HG03066 (cell line): ENCODE measurements at regions not wholly inside any gene's neighbourhood (a gene's known extent, or its start where the extent isn't known, plus 50 kb on each side); places are given as distances from the start of the nearest gene placed in this dataset.

Source experiments
- ATAC-seq: cut with Tn5 transposase; IDR thresholded peaks from one replicate; pipeline ENCODE4 v1.9.1; 2021; ENCODE audit warnings: low read depth; ENCODE audit not compliant: unreplicated experiment

DNA sequence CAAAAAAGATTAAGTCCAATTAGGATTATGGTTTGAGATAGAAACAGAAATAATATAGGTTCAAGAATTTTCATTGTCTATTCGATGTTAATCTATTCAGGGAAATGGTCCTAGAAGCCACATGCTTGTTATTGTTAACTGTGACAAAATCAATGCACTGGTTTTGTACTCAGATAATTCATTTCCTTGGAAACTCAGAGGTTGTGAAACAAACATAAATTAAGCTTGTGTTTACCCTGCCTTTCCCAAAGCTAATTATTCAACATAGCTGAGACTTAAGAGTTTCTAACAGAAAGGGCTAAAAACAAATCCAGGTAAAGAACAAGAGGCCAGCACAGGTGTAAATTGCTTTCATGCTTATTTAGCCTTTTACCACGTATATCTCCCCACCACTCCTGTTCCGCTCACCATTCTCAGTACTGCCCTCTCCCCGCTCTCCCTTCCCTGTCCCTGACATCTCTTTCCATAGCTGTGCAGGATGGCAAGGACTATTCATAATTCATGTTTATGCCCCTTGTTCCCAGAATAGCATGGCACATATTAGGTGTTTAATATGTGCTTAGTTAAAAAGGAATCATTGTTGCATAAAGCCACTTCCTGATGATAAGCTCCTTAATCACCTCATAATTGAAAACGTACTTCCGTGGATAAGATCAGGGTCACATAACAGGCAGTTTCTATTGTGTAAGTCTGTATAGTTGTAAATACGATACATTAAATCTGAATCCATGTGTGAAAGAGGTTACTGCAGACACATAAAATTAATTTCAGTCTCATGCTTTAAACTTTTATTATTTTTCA, 131.8 kb upstream of the USP15 start:
- no peak for ATAC-seq

GRCh38 chr12:62129291-62129690, 130.9 kb upstream of the USP15 start:
- no peak for ATAC-seq

DNA sequence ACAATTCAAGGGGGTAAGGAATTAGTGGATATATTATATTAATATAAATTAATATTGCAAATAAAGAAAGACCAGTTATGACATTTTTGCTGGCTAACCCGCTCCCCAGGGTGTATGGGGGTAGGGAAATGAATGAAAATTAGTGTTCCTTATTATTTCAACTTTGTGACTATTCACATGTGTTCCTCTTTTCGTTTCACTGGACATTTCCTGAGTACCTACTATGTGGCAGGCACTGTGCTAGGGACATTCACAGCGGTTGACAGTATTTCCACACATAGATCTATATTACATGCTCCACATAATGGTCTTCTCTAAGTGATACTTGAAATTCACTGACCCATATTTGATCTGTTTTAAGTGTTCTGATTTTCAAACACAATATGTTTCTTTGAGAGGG, 129.8 kb upstream of the USP15 start:
- ATAC-seq: no peak

DNA sequence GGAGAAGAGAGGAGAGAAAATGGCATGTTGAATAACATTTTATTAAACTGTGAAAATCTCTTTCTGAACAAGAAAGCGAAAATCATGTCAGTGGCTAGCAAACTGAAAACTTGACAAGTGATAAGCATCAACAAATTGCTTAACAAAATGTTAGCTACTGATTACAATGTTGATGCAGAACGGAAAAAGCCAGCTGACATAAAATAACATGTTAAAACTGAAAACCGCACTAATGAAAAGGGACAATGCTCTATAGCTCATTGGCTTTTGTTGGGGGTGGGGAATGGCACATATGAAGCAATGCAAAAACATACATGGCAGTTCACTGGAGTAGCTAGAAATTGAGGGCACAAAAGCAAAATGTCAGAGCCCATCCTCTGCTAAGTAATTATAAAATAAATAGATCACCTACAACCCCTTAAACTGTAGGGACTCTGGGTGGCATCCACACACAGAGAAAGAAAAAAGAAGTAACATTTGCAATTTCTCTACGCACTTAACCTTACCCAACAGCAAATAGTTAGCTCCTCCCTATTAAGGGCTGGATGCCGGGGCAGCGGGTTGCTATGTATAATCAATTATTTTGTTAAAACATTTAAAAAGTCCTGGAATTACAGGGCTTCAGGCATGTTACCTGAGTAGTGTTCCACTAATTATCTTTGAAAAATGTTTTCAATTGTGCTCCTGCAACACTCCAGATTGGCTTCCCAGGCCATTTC, 129.2 kb upstream of the USP15 start:
- no peak for ATAC-seq

GRCh38 chr12:62133440-62133839, 126.8 kb upstream of the USP15 start:
- ATAC-seq: no peak

DNA sequence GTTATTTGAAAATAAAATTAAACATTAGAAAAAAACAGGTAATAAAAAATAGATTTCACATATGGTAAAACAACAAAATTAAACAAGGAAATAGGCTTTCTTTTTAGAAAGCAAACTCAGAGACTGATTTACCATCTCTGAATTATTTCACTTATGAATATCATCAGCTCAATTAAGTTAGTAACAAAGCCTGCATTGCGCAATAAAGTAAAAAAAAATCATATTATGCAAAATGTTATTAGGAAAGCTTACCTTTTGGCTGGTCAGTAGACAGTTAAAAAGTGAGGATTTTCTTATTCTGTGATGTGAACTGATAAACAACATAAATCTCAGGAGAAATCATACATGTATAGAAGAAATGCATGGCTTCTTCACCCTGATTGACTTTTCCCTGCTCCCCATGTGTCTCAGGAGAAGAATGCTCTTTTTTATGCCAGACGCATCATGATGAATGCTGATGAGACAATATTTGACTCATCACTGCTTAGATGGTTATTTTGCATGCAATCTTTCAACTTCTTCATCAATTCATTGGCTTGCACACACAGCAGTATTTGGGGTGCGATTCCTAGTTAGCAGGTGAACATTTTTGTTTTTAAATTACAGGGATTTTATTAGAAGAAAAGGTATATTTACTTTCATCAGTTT, 124.5 kb upstream of the USP15 start:
- ATAC-seq: no peak

GRCh38 chr12:62136496-62136895, 123.7 kb upstream of the USP15 start:
- no peak for ATAC-seq

GRCh38 chr12:62138527-62138926, 121.7 kb upstream of the USP15 start:
- no peak for ATAC-seq

GRCh38 chr12:62146318-62146717, 113.9 kb upstream of the USP15 start:
- no peak for ATAC-seq

DNA sequence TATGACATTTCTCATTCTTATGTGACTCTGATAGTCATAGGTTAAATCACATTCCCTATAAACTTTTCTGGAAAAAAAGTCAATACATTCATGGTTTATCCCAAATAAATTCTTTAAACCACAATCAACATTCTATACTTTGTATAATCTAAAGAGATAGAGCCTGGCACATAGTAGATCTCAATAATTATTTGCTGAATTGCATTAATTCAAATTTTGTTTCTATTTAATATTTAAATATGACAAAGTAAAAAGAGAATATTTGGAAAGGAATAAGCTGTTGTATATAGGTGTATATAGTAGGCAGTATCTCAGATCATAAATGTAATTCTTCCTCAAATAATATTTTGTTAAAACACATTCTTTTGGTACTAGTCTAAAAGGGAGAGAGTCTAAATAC, 102.2 kb upstream of the USP15 start:
- no peak for ATAC-seq

DNA sequence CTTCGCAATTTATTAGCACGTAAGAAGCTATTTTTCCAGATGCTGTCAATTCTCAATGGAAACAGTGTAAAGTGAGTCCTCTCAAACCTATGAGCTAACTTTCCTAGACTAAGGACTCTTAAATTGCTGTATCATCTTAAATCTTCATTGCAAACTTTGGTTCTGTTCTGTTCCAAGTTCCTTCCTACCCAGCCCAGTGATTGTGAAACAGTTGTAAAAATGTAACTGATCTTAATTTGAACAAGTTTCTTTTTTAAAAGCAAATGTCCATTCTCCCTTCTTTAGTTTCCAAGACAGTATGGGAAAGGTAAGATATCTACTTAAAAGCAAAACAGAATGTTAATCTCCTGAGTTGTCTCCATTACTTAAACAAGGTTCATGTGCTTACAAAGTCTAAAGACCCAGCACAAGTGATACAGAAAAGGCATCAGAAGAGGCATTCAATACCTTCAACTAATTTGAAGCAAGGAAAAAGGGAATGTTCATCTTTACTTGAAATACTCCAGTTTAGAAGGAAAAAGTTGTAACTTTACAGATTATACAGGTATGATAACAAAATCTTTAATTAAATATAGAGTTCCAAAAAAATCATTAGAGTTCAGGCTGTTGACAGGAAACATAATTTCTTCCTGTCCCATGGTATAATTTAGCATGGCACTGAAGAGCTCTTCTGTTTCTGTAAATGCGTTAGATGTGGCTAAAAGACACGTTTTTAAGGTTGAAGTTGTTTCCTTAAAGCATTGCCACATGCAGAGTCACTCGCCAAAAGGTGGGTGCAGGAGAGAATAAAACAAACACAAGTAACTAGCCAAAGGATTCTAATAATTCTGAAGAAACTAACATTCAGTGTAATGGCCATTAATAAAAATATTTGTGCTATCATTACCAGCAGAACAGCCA, 101.5 kb upstream of the USP15 start:
- ATAC-seq: no peak

GRCh38 chr12:62162214-62162613, 98.0 kb upstream of the USP15 start:
- ATAC-seq: no peak

GRCh38 chr12:62163368-62163767, 96.8 kb upstream of the USP15 start:
- no peak for ATAC-seq

DNA sequence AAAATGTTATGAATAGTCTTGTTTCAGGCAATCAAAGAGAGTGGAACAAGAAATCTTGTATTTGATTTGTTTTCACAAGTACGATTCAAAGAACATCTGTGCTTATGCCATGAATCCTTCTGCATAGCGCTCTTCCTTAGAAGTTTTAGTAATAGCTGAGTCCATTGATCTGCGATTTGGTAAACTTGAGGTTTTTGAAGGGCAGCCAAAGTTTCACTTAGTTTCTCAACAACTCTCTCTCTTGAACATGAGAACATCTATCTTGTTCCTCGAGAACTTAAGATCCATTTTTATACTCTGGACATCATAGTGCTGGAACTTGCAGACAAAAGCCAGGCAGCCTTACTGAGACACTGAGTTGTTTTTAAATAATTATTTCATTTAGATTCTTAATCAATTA, 96.2 kb upstream of the USP15 start:
- ATAC-seq: no peak

GRCh38 chr12:62166525-62166924, 93.7 kb upstream of the USP15 start:
- no peak for ATAC-seq

- ATAC-seq: no peak
Observed at GRCh38 chr12:62168411-62168810, 91.8 kb upstream of the USP15 start.

DNA sequence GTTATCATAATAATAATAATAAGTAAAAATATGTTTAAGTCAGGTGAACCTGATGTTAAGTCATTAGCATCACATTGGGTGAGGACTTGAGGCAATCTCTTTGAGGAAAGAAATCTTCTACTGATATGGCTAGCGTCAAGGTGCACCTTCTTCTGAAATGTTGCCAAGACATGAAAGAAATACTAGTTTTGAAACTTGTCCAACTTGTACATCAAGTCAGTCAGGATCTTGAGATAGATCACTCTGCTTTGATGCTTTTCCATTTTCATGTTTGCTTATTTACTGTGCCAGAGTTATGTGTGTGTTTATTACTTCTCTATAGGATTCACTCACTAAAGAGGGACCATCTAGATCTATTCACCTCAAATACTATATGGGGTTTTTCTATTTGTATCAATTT, 90.0 kb upstream of the USP15 start:
- no peak for ATAC-seq

GRCh38 chr12:62190689-62191490, 69.3 kb upstream of the USP15 start:
- no peak for ATAC-seq

GRCh38 chr12:62191491-62192179, 68.6 kb upstream of the USP15 start:
- no peak for ATAC-seq
